ENCODE measurements at regions not wholly inside any gene's neighbourhood (a gene's known extent, or its start where the extent isn't known, plus 50 kb on each side); places are given as distances from the start of the nearest gene placed in this dataset.

- in situ Hi-C loops (cut with MboI; ENCODE audit: low sequenced_read_pairs): no loop called here
These were observed 720.1 kb upstream of the TMEM132C start for GRCh38 chr12:127546721-127547505.

GRCh38 chr12:127548123-127548553, 718.8 kb upstream of the TMEM132C start:
- in situ Hi-C loops (cut with MboI; ENCODE audit: low sequenced_read_pairs): no loop called here

DNA sequence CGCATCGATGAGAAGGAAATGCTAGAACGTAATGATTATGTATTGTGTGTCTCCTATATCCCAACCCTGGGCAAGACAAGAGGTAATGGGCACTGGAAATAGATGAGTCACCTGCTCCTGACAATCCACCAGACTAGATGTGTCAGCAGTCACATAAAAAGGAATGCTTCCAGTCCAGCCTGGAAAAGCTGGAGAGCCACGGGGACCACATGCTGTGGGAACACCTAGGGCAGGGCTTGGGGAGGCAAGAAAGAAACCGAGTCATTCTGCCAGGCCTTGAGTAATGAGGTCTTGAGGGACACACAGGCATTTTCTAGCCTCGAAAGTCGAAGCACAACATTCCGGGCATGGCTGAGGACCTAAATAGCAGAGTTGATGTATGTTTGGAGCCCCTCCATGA, 716.7 kb upstream of the TMEM132C start:
- in situ Hi-C loops (cut with MboI; ENCODE audit: low sequenced_read_pairs): no loop called here

DNA sequence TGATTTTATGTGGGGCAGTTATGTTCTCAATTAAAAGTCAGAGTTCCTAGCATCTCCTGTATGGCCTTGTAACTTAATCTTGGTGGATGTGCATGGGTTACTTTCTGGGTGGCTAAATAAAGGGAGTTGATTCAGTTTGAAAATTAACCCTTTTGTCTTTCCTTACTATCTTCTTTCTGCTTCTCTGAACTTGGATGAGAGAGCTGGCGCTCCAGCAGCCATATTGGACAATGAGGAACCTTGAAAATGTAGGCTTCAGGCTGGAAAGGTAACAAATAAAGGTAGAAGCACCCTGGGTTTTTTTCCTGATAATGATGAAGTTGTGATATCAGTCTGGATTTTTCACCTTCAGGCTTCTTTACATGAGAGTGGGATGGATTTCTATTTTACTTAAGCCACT, 714.1 kb upstream of the TMEM132C start:
- in situ Hi-C loops (cut with MboI; ENCODE audit: low sequenced_read_pairs): no loop called here

DNA sequence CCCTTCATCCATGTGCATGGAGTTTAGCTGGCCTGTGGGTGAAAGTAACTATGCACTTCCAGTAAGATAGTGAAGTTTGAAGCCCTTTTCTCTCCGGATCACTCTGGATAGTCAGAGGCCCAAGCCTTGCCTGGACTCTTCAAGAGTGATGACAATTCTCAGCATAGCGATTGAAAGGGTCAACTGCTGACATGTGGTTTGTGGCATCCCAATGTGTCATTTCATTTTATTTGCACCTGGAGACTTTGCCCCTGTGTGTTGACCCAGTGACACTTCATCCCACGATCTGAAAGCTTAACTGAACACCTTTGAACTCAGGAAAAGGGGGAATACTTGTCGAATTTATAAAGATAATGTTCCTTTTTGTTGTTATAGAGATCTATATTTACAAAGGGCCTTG, 711.9 kb upstream of the TMEM132C start:
- in situ Hi-C loops (cut with MboI; ENCODE audit: low sequenced_read_pairs): no loop called here

- in situ Hi-C loops (cut with MboI; ENCODE audit: low sequenced_read_pairs): no loop called here
These were observed 710.6 kb upstream of the TMEM132C start for GRCh38 chr12:127556231-127556886.

GRCh38 chr12:127558361-127558760, 708.6 kb upstream of the TMEM132C start:
- in situ Hi-C loops (cut with MboI; ENCODE audit: low sequenced_read_pairs): no loop called here

GRCh38 chr12:127559349-127560040, 707.5 kb upstream of the TMEM132C start:
- in situ Hi-C loops (cut with MboI; ENCODE audit: low sequenced_read_pairs): no loop called here

DNA sequence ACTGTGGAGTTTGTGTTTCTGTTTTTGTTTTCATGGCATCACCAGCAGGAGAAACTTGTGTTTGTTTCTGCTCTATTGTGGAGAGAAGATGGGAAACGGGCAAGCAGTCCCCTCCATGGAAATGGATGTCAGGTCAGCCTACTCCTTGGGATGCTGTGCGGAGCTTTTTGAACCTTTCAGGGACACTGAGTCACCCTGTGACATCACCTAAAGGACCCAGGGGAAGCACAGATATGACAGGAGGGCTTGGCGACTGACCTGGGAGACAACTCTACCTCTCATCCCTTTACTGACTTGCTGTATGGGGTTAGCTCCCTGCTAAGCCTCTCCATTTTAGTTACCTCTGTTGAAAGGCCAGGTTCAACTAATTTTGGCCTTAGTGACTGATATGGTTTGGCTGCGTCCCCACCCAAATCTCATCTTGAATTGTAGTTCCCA, 706.9 kb upstream of the TMEM132C start:
- in situ Hi-C loops (cut with MboI; ENCODE audit: low sequenced_read_pairs): no loop called here

DNA sequence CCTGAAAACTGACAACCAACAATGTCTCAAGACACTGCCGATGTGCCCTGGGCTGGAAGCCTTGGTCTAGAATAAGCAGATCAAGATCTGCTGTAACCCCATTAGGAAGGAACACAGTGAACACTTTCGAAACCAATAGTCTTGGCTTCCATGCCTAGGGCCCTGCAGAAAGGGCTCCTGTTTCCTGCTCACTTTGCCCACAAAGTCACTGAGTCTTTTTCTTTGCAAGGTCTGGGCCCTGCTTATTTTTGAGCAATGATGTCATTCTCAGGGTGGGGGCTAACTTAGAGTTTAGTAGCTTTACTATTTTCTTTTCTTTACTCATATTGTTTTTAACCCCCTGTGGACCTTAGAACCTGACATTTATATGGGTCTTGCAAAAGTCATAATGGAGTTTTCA, 704.2 kb upstream of the TMEM132C start:
- in situ Hi-C loops (cut with MboI; ENCODE audit: low sequenced_read_pairs): no loop called here

DNA sequence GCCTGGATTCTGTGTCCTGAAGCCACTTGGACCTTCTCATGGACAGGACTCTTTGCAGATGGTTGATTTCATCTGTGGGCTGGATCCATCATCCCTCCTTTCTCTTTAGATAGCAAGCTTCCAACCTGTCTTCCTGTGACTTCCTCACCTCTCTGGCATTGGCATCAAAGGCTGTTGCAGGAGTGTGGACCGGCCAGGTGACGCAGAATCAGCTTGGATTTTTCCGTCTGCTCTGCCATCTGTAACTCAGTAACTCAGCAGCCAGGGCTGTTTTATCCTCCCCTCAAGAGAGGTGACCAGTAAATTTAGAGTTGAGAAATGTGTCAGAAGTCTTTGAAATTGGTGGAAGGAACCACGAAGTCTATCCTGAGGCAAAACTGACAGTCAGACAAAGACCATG, 701.7 kb upstream of the TMEM132C start:
- in situ Hi-C loops (cut with MboI; ENCODE audit: low sequenced_read_pairs): no loop called here

GRCh38 chr12:127567531-127567930, 699.4 kb upstream of the TMEM132C start:
- in situ Hi-C loops (cut with MboI; ENCODE audit: low sequenced_read_pairs): no loop called here

DNA sequence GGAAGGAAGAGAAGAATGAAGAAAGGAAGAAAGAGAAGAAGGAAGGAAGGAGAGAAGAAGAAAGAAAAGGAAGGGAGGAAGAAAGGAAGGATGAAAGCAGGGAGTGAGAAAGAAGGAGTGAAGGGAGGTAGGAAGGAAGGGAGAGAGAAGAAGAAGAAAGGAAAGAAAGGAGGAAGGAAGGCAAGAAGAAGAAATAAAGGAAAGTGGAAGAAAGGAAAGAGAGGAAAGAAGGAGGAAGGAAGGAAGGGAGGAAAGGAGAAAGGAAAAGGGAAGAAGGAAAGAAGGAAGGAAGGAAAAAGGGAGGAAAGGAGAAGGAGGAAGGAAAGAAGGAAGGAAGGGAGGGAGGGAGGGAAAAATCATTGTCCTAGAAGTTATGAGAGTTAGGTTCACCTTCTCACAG, 696.6 kb upstream of the TMEM132C start:
- in situ Hi-C loops (cut with MboI; ENCODE audit: low sequenced_read_pairs): no loop called here

GRCh38 chr12:127570793-127571360, 696.1 kb upstream of the TMEM132C start:
- in situ Hi-C loops (cut with MboI; ENCODE audit: low sequenced_read_pairs): no loop called here

- in situ Hi-C loops (cut with MboI; ENCODE audit: low sequenced_read_pairs): no loop called here
These were observed 695.4 kb upstream of the TMEM132C start for GRCh38 chr12:127571578-127571977.

DNA sequence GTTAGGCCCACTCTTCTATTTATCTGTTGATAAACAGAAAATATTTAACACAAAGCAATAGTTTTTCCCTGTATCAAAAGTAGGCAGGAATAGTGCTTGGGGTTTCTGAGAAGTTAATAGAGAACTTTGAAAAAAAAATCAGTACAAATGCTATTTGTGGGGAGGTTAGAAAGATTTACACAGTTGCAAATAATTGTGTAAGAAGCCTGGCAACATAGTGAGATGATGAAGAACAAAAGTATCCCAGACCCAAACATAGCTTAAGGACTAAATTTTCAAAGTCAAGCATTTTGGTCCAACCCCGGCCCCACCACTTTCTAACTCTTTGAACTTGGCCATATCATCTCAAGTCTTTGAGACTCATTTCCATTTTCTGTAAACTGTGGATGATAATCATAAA, 687.5 kb upstream of the TMEM132C start:
- in situ Hi-C loops (cut with MboI; ENCODE audit: low sequenced_read_pairs): no loop called here

DNA sequence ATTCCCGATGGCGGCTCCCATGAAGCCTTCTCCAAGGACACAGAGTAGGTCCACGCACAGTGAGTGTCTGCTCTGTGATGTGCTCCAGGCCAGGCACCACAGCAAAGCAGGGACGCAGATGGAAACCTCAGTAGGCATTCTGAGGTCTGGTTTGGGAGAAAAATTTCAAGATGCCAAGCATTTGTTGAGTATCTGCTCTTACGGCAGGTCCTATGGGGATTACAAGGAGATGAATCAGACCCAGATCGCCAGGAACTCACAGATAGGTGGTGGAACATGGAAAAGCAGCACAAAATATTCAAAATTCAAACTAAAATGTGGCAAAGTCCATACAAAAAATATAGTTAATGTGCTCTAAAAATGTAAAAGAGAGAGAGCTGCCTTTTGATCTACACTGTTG, 684.9 kb upstream of the TMEM132C start:
- in situ Hi-C loops (cut with MboI; ENCODE audit: low sequenced_read_pairs): no loop called here

DNA sequence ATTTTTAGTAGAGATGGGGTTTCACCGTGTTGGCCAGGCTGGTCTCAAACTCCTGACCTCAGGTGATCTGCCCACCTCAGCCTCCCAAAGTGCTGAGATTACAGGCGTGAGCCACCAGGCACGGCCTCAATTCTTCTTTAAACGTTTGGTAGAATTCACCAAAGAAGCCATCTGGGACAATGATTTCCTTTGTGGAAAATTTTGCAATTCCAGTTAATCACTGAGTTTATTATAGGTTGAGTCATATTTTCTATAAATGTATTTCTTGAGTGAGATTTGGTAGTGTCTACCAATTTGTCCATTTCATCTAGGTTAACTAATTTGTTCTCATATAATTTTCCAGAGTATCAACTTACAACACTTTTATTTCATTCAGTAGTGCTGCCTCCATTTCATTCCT, 683.9 kb upstream of the TMEM132C start:
- in situ Hi-C loops (cut with MboI; ENCODE audit: low sequenced_read_pairs): no loop called here

GRCh38 chr12:127588249-127588648, 678.7 kb upstream of the TMEM132C start:
- in situ Hi-C loops (cut with MboI; ENCODE audit: low sequenced_read_pairs): no loop called here

- in situ Hi-C loops (cut with MboI; ENCODE audit: low sequenced_read_pairs): no loop called here
These were observed 677.4 kb upstream of the TMEM132C start for GRCh38 chr12:127589541-127589940.

DNA sequence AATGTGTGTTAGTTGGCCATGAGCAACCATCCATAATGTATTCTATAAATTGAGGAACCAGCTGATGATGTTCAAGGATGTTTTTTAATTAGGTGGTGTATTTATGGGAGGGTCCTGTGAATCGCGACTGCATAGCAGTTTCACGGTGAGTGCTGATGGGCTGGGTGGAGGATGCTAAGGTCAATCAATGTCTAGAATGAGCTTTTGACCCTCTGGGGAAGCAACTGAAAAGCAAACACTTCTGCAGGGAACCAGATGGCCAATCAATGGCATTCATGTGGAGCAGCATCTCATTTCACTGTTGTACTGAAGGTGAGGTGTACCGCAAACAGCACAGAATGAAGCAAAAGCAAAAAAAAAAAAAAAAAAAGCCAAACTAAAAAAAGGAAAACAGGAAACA, 676.1 kb upstream of the TMEM132C start:
- in situ Hi-C loops (cut with MboI; ENCODE audit: low sequenced_read_pairs): no loop called here

GRCh38 chr12:127592245-127592644, 674.7 kb upstream of the TMEM132C start:
- in situ Hi-C loops (cut with MboI; ENCODE audit: low sequenced_read_pairs): no loop called here

All from HL-60/S4 (cell line).